ENCODE measurements at regions not wholly inside any gene's neighbourhood (a gene's known extent, or its start where the extent isn't known, plus 50 kb on each side); places are given as distances from the start of the nearest gene placed in this dataset.
"Not testable (repeated sequence)": the region's sequence is repeated elsewhere in the genome, so short reads cannot be mapped to it uniquely, and the experiment has no call there.

- POLR2A ChIA-PET = no interaction called here
- peaks cover 4% of the 10 kb centered on the region for H3K9me3 Mint-ChIP-seq (ENCODE audit: insufficient read depth)
Observed at GRCh38 chr7:138363721-138364120, 96.3 kb upstream of the TRIM24 start.

GRCh38 chr7:138366137-138366536 is 93.9 kb upstream of the TRIM24 start:
- WGBS (ENCODE audit: insufficient coverage) = 89% methylated on average over 2 of the region's 2 CpGs
- H3K27ac Mint-ChIP-seq; H3K79me2 ChIP-seq (ENCODE audit: control insufficient read depth, insufficient read depth, low read length): not testable (repeated sequence)

More at GRCh38 chr7:138363721-138364120, 96.3 kb upstream of the TRIM24 start:
- CTCF ChIA-PET = no interaction called here
- Histone ChIP-seq H4K20me1 (ENCODE audit: control insufficient read depth, insufficient read depth, low read length, poor library complexity, severe bottlenecking) (no peaks in the 10 kb centered on the region), H3K36me3 (replicated peaks in 1 of 2; ENCODE audit: control extremely low read depth in 1 of 2, control insufficient read depth in 1 of 2, extremely low read depth in 1 of 2, insufficient read depth in 2 of 2, low read length in 1 of 2) (no peaks in the 10 kb centered on the region), H3K4me3 (ENCODE audit: control extremely low read depth in 1 of 5, extremely low read depth in 1 of 5, insufficient read depth in 1 of 5, low read depth in 2 of 5, low read length in 4 of 5) (no peak overlapping the region), H3K4me1 (ENCODE audit: control insufficient read depth in 2 of 2, insufficient read depth in 2 of 2, low read length in 2 of 2) (no peaks in the 10 kb centered on the region), H3K4me2 (replicated peaks; ENCODE audit: low read depth, low read length, poor library complexity, severe bottlenecking) (no peak overlapping the region), H3K9ac (ENCODE audit: low read length) (no peak overlapping the region), H2AFZ (ENCODE audit: insufficient read depth, low read depth, low read length, poor library complexity, severe bottlenecking) (no peak overlapping the region), H3K79me2 (ENCODE audit: control insufficient read depth, insufficient read depth, low read length) (no peaks in the 10 kb centered on the region), H3K27me3 (replicated peaks in 1 of 4; ENCODE audit: control extremely low read depth in 1 of 4, control insufficient read depth in 3 of 4, insufficient read depth in 4 of 4, low read length in 3 of 4) (no peaks in the 10 kb centered on the region), H3K9me3 (ENCODE audit: control extremely low read depth in 1 of 3, control insufficient read depth in 2 of 3, insufficient read depth in 1 of 3, low read length in 2 of 3) (peaks cover 0 to 12% (median 0%) of the 10 kb centered on the region in 3 donors), H3K27ac (ENCODE audit: low read length in 2 of 2) (no peak overlapping the region)
- ATAC-seq (ENCODE audit: low read depth) (no peak), DNase-seq (no peak)
- no peak overlapping the region for H3K4me3 Mint-ChIP-seq
- H3K27me3 Mint-ChIP-seq = no peaks in the 10 kb centered on the region
- TF ChIP-seq, protein P1, sequence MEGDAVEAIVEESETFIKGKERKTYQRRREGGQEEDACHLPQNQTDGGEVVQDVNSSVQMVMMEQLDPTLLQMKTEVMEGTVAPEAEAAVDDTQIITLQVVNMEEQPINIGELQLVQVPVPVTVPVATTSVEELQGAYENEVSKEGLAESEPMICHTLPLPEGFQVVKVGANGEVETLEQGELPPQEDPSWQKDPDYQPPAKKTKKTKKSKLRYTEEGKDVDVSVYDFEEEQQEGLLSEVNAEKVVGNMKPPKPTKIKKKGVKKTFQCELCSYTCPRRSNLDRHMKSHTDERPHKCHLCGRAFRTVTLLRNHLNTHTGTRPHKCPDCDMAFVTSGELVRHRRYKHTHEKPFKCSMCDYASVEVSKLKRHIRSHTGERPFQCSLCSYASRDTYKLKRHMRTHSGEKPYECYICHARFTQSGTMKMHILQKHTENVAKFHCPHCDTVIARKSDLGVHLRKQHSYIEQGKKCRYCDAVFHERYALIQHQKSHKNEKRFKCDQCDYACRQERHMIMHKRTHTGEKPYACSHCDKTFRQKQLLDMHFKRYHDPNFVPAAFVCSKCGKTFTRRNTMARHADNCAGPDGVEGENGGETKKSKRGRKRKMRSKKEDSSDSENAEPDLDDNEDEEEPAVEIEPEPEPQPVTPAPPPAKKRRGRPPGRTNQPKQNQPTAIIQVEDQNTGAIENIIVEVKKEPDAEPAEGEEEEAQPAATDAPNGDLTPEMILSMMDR (IDR thresholded peaks at IDR 0.05) = no peak
- TF ChIP-seq EZH2 (IDR thresholded peaks at IDR 0.05; ENCODE audit: borderline replicate concordance, insufficient read depth, low read depth, low read length, poor library complexity, severe bottlenecking) = no peak
- H3K27ac Mint-ChIP-seq = no peak overlapping the region
- intact Hi-C loops (cut with micrococcal nuclease) = no loop called here
- WGBS (ENCODE audit: insufficient coverage) = no CpG with 5 or more reads among the region's 2 CpGs
- no peaks in the 10 kb centered on the region for H3K4me1 Mint-ChIP-seq

GRCh38 chr7:138366676-138367075 is 93.4 kb upstream of the TRIM24 start:
- H3K27ac Mint-ChIP-seq; H3K4me2 ChIP-seq (replicated peaks; ENCODE audit: low read depth, low read length, poor library complexity, severe bottlenecking); H3K27me3 Mint-ChIP-seq; H3K9ac ChIP-seq (ENCODE audit: low read length); ATAC-seq (ENCODE audit: low read depth); H3K36me3 ChIP-seq (replicated peaks in 1 of 2; ENCODE audit: control extremely low read depth in 1 of 2, control insufficient read depth in 1 of 2, extremely low read depth in 1 of 2, insufficient read depth in 2 of 2, low read length in 1 of 2); H4K20me1 ChIP-seq (ENCODE audit: control insufficient read depth, insufficient read depth, low read length, poor library complexity, severe bottlenecking); H3K4me3 ChIP-seq (ENCODE audit: control extremely low read depth in 1 of 5, extremely low read depth in 1 of 5, insufficient read depth in 1 of 5, low read depth in 2 of 5, low read length in 4 of 5); H2AFZ ChIP-seq (ENCODE audit: insufficient read depth, low read depth, low read length, poor library complexity, severe bottlenecking); CTCF ChIA-PET; intact Hi-C loops (cut with micrococcal nuclease); H3K4me1 ChIP-seq (ENCODE audit: control insufficient read depth in 2 of 2, insufficient read depth in 2 of 2, low read length in 2 of 2); DNase-seq; H3K4me1 Mint-ChIP-seq; H3K27me3 ChIP-seq (replicated peaks in 1 of 4; ENCODE audit: control extremely low read depth in 1 of 4, control insufficient read depth in 3 of 4, insufficient read depth in 4 of 4, low read length in 3 of 4); H3K27ac ChIP-seq (ENCODE audit: low read length in 2 of 2); POLR2A ChIA-PET; H3K79me2 ChIP-seq (ENCODE audit: control insufficient read depth, insufficient read depth, low read length); H3K4me3 Mint-ChIP-seq: not testable (repeated sequence)
- 92% methylated on average over 3 of the region's 4 CpGs for WGBS (ENCODE audit: insufficient coverage)
- H3K9me3 Mint-ChIP-seq (ENCODE audit: insufficient read depth) = peaks cover 15% of the 10 kb centered on the region
- H3K9me3 ChIP-seq (ENCODE audit: control extremely low read depth in 1 of 3, control insufficient read depth in 2 of 3, insufficient read depth in 1 of 3, low read length in 2 of 3) = peaks cover 0 to 27% (median 14%) of the 10 kb centered on the region in 3 donors

More at GRCh38 chr7:138366137-138366536, 93.9 kb upstream of the TRIM24 start:
- H3K4me1 Mint-ChIP-seq; POLR2A ChIA-PET; H4K20me1 ChIP-seq (ENCODE audit: control insufficient read depth, insufficient read depth, low read length, poor library complexity, severe bottlenecking); H3K4me3 ChIP-seq (ENCODE audit: control extremely low read depth in 1 of 5, extremely low read depth in 1 of 5, insufficient read depth in 1 of 5, low read depth in 2 of 5, low read length in 4 of 5); H3K9ac ChIP-seq (ENCODE audit: low read length); H3K27me3 Mint-ChIP-seq; ATAC-seq (ENCODE audit: low read depth); intact Hi-C loops (cut with micrococcal nuclease); H3K4me3 Mint-ChIP-seq; H3K36me3 ChIP-seq (replicated peaks in 1 of 2; ENCODE audit: control extremely low read depth in 1 of 2, control insufficient read depth in 1 of 2, extremely low read depth in 1 of 2, insufficient read depth in 2 of 2, low read length in 1 of 2); H3K4me2 ChIP-seq (replicated peaks; ENCODE audit: low read depth, low read length, poor library complexity, severe bottlenecking); H3K27ac ChIP-seq (ENCODE audit: low read length in 2 of 2); DNase-seq; H3K27me3 ChIP-seq (replicated peaks in 1 of 4; ENCODE audit: control extremely low read depth in 1 of 4, control insufficient read depth in 3 of 4, insufficient read depth in 4 of 4, low read length in 3 of 4); H3K4me1 ChIP-seq (ENCODE audit: control insufficient read depth in 2 of 2, insufficient read depth in 2 of 2, low read length in 2 of 2); H2AFZ ChIP-seq (ENCODE audit: insufficient read depth, low read depth, low read length, poor library complexity, severe bottlenecking); CTCF ChIA-PET: not testable (repeated sequence)
- H3K9me3 ChIP-seq (ENCODE audit: control extremely low read depth in 1 of 3, control insufficient read depth in 2 of 3, insufficient read depth in 1 of 3, low read length in 2 of 3) = peaks cover 0 to 29% (median 14%) of the 10 kb centered on the region in 3 donors
- peaks cover 12% of the 10 kb centered on the region for H3K9me3 Mint-ChIP-seq (ENCODE audit: insufficient read depth)
